Bone marrow (tissue), 2 donors: ENCODE measurements at regions not wholly inside any gene's neighbourhood (a gene's known extent, or its start where the extent isn't known, plus 50 kb on each side); places are given as distances from the start of the nearest gene placed in this dataset.

ENCODE experiments used
- DNase-seq, 2 donors: peaks; one replicate each; lab custom pipeline; 2025; lab: John Stamatoyannopoulos, UW

DNA sequence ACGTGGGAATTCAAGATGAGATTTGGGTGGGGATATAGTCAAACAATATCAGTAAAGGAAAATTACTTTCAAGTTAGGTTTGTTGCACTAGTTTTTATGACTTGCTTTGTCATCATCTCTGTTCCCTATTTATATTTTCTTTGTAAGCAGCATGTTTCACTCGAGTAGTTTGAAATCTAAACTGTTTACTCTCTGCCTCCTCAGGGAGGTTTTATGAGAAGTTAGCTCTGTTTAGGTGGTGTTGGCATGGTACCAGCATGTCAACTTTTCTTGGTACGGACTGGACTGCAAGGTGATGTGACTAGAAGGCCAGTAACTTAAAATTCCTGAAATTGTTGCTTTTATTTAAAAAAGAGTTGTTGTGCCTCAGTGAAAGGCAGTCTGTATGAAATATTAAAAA, 59.2 kb upstream of the MTPN start:
- no peak for DNase-seq

DNA sequence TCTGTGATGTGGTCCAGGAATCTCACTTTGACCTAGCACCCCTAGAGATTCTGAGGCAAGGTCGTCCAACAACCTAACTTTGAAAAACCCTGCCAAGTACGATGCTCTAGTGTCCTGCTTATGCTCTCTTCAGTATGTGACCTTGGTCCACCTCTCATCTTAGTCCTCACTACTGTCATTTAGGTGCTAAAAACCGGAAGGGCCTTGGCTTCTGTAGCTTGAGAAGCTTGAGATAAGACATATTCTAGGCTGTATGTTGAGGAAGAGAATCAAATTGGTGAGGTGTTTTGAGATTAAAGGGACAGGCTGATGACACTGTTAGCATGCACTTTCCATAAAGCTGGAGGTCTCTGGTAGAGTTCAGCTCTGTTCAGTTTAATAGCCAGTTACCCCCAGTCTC, 57.0 kb upstream of the MTPN start:
- DNase-seq: no peak

DNA sequence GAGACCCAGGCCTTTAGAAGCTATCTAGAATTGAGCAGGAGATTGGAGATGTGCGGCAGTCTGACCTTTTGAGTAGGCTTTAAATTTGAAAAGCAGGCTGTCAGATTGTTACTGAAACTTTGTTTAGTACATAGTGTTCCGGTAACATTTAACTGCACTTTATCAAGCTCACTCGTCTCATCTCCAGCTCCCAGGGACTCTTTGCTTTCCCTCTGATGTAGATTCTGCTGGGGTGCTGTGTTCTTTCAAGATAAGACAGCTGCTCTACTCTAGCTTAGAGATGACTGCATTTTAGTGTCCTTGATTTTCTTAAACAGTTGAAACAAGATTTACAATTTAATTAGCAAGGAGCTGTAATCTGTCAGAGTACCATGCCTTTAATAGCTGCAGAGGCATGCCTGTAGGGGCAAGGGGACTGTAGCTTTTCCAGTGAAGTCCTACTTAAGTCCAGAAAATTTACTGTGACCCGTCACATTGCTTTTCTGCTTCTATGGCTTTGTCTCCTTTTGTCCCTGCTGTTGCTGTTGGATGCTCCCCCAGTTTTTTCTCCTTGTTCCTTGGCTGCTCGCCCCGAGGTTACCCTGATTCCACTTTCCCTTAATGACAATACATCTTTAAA, 56.4 kb upstream of the MTPN start:
- no peak for DNase-seq

DNA sequence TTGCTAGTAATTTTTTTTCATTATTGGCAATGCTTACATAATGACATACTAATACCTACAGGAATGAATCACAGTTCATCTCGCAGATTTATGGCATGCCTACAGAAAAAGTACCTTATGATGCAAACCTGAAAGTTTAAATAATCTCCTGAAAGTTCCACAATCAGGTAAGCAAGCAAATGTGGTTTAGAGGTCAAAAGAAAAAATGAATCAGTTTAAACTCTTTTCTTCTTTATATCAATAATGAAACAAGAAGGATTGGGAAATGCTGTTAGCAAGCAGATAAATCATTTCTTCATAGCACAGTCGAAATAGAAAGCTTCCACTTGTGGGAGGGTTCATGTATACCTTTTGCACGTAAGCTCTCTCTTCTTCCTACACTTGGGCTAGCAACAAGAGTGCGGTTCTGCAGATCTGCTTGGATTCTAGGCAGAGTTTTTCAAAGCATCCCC, 53.7 kb upstream of the MTPN start:
- no peak for DNase-seq

DNA sequence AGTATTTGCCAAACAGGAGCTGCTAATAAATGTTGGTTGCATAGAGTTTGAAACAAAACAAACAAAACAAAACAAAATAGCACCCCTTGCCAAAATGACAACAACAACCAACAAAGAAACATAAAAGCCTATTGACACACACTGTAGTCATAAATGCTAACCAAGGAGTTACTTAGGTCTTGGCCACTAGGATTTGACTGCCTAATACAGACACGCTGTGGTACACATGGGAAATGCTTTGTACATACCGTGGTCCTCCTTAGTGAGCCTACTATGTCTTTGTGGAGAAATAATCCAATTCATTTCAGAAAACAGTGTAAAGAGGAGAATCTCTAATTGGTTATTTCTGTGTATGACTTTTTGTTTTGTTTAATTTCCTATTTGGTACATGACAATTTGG, 53.2 kb upstream of the MTPN start:
- DNase-seq: no peak

DNA sequence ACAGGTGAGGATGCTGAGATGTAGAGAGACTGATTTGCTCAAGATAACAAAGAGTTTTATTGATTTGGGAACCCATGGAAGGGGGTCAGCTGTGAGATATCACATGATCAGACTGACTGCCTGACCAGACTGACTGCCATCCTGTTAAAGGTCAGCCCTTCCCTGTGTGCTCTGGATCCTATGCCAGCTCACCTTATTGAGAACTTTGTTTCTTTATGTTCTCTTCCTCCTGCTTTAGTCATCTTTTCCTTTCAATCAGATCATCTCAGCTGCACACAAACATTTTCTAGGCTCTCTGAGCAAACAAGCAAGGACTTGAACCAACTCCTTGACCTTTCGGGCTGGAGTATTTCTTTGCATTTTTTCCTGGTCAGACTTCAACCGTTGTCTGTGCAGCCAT, 50.0 kb upstream of the MTPN start:
- no peak for DNase-seq
